ENCODE measurements at regions not wholly inside any gene's neighbourhood (a gene's known extent, or its start where the extent isn't known, plus 50 kb on each side); places are given as distances from the start of the nearest gene placed in this dataset.

DNA sequence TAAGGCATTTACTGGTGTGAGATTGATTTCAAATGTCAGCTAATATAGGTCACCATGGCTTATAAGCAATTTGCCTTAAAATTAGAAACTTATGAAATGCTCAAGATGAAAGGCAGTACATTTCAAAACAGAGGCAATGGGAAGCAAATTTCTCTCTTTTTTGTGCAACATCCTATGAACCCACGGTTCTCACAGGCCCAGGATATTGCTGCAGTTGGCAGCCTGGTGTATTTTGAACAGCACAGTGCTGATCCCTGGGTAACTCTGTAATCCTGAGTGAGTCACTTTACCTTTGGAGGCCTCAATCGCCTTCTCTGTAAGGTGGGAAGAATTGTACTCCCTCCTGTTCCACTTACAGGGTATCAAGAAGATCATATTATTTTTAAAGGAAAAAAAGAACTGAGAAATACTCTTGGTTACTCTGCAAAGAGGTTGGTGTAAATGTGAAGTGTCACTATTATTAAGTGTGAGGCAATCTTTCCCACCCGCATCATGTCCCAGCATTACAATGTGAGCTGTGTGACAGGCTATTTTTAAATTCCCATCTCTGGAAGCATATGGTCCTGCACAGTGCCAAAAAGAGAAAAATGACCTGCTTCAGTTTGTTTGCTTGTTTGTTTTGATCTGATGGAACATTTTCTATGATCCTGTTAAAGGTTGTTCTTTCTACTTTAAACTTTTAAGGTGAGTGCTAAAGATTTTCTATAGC, 190.1 kb upstream of the LPP start:
- TF ChIP-seq, protein P1, sequence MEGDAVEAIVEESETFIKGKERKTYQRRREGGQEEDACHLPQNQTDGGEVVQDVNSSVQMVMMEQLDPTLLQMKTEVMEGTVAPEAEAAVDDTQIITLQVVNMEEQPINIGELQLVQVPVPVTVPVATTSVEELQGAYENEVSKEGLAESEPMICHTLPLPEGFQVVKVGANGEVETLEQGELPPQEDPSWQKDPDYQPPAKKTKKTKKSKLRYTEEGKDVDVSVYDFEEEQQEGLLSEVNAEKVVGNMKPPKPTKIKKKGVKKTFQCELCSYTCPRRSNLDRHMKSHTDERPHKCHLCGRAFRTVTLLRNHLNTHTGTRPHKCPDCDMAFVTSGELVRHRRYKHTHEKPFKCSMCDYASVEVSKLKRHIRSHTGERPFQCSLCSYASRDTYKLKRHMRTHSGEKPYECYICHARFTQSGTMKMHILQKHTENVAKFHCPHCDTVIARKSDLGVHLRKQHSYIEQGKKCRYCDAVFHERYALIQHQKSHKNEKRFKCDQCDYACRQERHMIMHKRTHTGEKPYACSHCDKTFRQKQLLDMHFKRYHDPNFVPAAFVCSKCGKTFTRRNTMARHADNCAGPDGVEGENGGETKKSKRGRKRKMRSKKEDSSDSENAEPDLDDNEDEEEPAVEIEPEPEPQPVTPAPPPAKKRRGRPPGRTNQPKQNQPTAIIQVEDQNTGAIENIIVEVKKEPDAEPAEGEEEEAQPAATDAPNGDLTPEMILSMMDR (conservative IDR thresholded peaks at IDR 0.05): no peak
- no peak for TF ChIP-seq ZFX (IDR thresholded peaks at IDR 0.05)
